Uterus (tissue), 2 donors: ENCODE measurements at regions not wholly inside any gene's neighbourhood (a gene's known extent, or its start where the extent isn't known, plus 50 kb on each side); places are given as distances from the start of the nearest gene placed in this dataset.

ENCODE experiments used
- CTCF ChIP-seq, 4 experiments: fragments of 200-600 bp in 2 of 4; fragments of 450-650 bp in 2 of 4; sonication (generic) in 2 of 4; IDR thresholded peaks; one replicate each; pipeline ENCODE4 v1.5.1; 2016 to 2019; ENCODE audit warnings: antibody characterized with exemption in 4 of 4, mild to moderate bottlenecking in 2 of 4, moderate library complexity in 1 of 4
- POLR2A ChIP-seq, 2 donors: fragments of 450-650 bp; IDR thresholded peaks; one replicate each; pipeline ENCODE4 v1.6.1; 2016; ENCODE audit warnings: antibody characterized with exemption in 2 of 2, mild to moderate bottlenecking in 1 of 2, moderate library complexity in 1 of 2

- TF ChIP-seq CTCF (IDR thresholded peaks at IDR 0.05), result no peak
- TF ChIP-seq POLR2A (IDR thresholded peaks at IDR 0.05), result no peak
Measured at GRCh38 chr5:165574100-165574499, 2068.7 kb downstream of the MAT2B start.
